ENCODE measurements at regions not wholly inside any gene's neighbourhood (a gene's known extent, or its start where the extent isn't known, plus 50 kb on each side); places are given as distances from the start of the nearest gene placed in this dataset.

- no peaks in the 10 kb centered on the region for H3K4me1 ChIP-seq (replicated peaks in 1 of 2; ENCODE audit: control insufficient read depth in 2 of 2, insufficient read depth in 2 of 2, low read length in 2 of 2)
- WGBS (ENCODE audit: insufficient coverage, low coverage, missing lambda C conversion rate) = 4% methylated on average over 2 of the region's 2 CpGs
- H3K36me3 ChIP-seq (ENCODE audit: control insufficient read depth, insufficient read depth, low read length) = no peaks in the 10 kb centered on the region
- no peak for DNase-seq (ENCODE audit: extremely low read depth in 1 of 4, low spot score in 3 of 4)
- ChIA-PET POLR2A (no interaction called here), CTCF (ENCODE audit: low intra/inter-chr PET ratio) (no interaction called here)
- no TSS peak for BruUV-seq (replicated peaks)
- H3K4me2 ChIP-seq (ENCODE audit: insufficient read depth, low read length) = no peak overlapping the region
- ATAC-seq = no peak
- FAIRE-seq = no peak
- H3K9me1 ChIP-seq (ENCODE audit: control insufficient read depth, insufficient read depth, low read length) = no peaks in the 10 kb centered on the region
- intact Hi-C loops (cut with micrococcal nuclease) = no loop called here
- H3K4me3 ChIP-seq = no peak overlapping the region
- H3K27ac ChIP-seq (ENCODE audit: extremely low read depth, low read depth, low read length) = no peak overlapping the region
- no peak for TF ChIP-seq SMARCA5 (IDR thresholded peaks at IDR 0.05)
- no peak for TF ChIP-seq PHF21A (IDR thresholded peaks at IDR 0.05; ENCODE audit: borderline replicate concordance, low read depth)
- TF ChIP-seq HIVEP1 (CRISPR knock-in tag; IDR thresholded peaks at IDR 0.05) = no peak
- TF ChIP-seq ZC3H11A (IDR thresholded peaks at IDR 0.05; ENCODE audit: low read depth, low read length) = no peak
- no peak for TF ChIP-seq UBTF (IDR thresholded peaks at IDR 0.05; ENCODE audit: borderline replicate concordance in 1 of 2, low read depth in 2 of 2, low read length in 2 of 2)
- TF ChIP-seq BCOR (IDR thresholded peaks at IDR 0.05) = no peak
- no peak for TF ChIP-seq HBP1 (CRISPR knock-in tag; IDR thresholded peaks at IDR 0.05)
- TF ChIP-seq ATF6 (CRISPR knock-in tag; IDR thresholded peaks at IDR 0.05) = no peak
- TF ChIP-seq RAD21 (CRISPR knock-in tag; conservative IDR thresholded peaks at IDR 0.05 in 1 of 2, IDR thresholded peaks at IDR 0.05 in 1 of 2) = no peak
- TF ChIP-seq NFRKB (IDR thresholded peaks at IDR 0.05; ENCODE audit: low read depth) = no peak
- TF ChIP-seq BRF1 (IDR thresholded peaks at IDR 0.05; ENCODE audit: borderline replicate concordance, extremely low read depth, insufficient read length) = no peak
- TF ChIP-seq PCBP2 (IDR thresholded peaks at IDR 0.05; ENCODE audit: low read depth, low read length, poor library complexity, severe bottlenecking) = no peak
- no peak for TF ChIP-seq ZNF232 (CRISPR knock-in tag; IDR thresholded peaks at IDR 0.05)
- TF ChIP-seq MTF1 (CRISPR knock-in tag; IDR thresholded peaks at IDR 0.05; ENCODE audit: borderline replicate concordance) = no peak
- no peak for TF ChIP-seq TCF15 (CRISPR knock-in tag; IDR thresholded peaks at IDR 0.05)
- TF ChIP-seq POLR2B (IDR thresholded peaks at IDR 0.05; ENCODE audit: low read depth, partially characterized antibody) = no peak
- no peak for TF ChIP-seq MBD2 (IDR thresholded peaks at IDR 0.05; ENCODE audit: borderline replicate concordance, low read depth)
- TF ChIP-seq CBFA2T2 (conservative IDR thresholded peaks at IDR 0.05) = no peak
- no peaks in the 10 kb centered on the region for H3K9me3 ChIP-seq (replicated peaks; ENCODE audit: control insufficient read depth, insufficient read depth, low read depth, low read length)
- H3K79me2 ChIP-seq (ENCODE audit: control insufficient read depth, insufficient read depth, low read length) = no peaks in the 10 kb centered on the region
- no peak overlapping the region for H3K9ac ChIP-seq (ENCODE audit: insufficient read depth in 1 of 2, low read depth in 2 of 2, low read length in 2 of 2)
- H2AFZ ChIP-seq (ENCODE audit: low read depth, low read length) = no peak overlapping the region
- H4K20me1 ChIP-seq (replicated peaks; ENCODE audit: control insufficient read depth, insufficient read depth, low read length) = no peaks in the 10 kb centered on the region
- in situ Hi-C loops (cut with MboI) = no loop called here
- H3K27me3 ChIP-seq (ENCODE audit: control insufficient read depth in 2 of 2, insufficient read depth in 2 of 2, low read length in 2 of 2) = no peaks in the 10 kb centered on the region
These were observed 535.4 kb downstream of the CDH8 start for GRCh38 chr16:61500851-61501250.
